Mesothelial cell of epicardium (in vitro differentiated cells): ENCODE measurements at regions not wholly inside any gene's neighbourhood (a gene's known extent, or its start where the extent isn't known, plus 50 kb on each side); places are given as distances from the start of the nearest gene placed in this dataset.

Source experiments
- DNase-seq, 2 experiments: peaks; one replicate each; pipeline ENCODE4 v3.0.0; 2021; ENCODE audit warnings: low spot score in 2 of 2; ENCODE audit not compliant: unreplicated experiment in 2 of 2
- H3K27ac Mint-ChIP-seq: 2 replicates; pipeline ENCODE4 v1.8.0; 2021; ENCODE audit warnings: mixed read lengths
- H3K27me3 Mint-ChIP-seq: 2 replicates; pipeline ENCODE4 v1.8.0; 2021; ENCODE audit warnings: low read depth, mixed read lengths
- H3K36me3 Mint-ChIP-seq: 2 replicates; pipeline ENCODE4 v1.8.0; 2021; ENCODE audit warnings: mixed read lengths
- H3K4me1 Mint-ChIP-seq: 2 replicates; pipeline ENCODE4 v1.8.0; 2021; ENCODE audit warnings: mixed read lengths
- H3K4me3 Mint-ChIP-seq: 2 replicates; pipeline ENCODE4 v1.8.0; 2021; ENCODE audit warnings: mild to moderate bottlenecking, moderate library complexity, mixed read lengths
- H3K9me3 Mint-ChIP-seq: 2 replicates; pipeline ENCODE4 v1.8.0; 2021; ENCODE audit warnings: mixed read lengths
- TF ChIP-seq, protein P1 (sequence below): fragments of 200-600 bp; sonication (generic); IDR thresholded peaks from one replicate; pipeline ENCODE4 v1.5.0; 2021; ENCODE audit warnings: antibody characterized with exemption; ENCODE audit not compliant: unreplicated experiment

DNA sequence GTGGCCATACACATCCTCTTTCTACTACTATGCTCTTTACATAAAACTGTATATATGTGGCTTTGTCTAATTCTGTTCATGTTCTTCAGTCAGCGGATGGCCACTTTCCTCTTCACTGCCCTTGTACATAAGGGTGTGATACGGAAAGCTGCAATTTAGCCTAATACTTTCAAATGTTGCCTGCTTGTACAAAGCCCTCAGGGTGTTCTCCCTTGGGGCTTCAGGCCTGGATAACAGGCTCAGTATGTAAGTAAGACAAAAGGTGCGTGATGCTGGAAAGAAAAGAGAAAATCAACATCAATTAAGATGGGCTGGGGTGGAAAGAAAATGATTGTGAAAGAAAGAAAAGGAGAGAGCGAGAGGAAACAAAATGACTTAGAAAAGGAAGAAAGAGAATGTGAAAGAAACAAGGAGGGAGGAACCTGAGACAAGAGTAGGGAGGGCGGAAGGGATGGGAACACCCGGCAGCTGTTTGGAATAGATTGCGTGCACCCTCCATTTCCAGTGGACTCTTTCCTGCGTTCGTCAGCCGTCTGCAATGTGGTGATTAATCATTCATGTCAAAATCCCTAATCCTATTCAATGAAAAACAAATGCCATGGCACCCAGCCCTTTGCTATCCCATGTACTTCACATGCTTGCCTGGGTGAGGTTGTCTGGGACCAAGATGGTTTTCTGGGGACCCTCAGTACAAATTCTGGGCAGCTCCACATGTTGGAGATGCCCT is 553.6 kb downstream of the NUF2 start:
- TF ChIP-seq, protein P1, sequence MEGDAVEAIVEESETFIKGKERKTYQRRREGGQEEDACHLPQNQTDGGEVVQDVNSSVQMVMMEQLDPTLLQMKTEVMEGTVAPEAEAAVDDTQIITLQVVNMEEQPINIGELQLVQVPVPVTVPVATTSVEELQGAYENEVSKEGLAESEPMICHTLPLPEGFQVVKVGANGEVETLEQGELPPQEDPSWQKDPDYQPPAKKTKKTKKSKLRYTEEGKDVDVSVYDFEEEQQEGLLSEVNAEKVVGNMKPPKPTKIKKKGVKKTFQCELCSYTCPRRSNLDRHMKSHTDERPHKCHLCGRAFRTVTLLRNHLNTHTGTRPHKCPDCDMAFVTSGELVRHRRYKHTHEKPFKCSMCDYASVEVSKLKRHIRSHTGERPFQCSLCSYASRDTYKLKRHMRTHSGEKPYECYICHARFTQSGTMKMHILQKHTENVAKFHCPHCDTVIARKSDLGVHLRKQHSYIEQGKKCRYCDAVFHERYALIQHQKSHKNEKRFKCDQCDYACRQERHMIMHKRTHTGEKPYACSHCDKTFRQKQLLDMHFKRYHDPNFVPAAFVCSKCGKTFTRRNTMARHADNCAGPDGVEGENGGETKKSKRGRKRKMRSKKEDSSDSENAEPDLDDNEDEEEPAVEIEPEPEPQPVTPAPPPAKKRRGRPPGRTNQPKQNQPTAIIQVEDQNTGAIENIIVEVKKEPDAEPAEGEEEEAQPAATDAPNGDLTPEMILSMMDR = no peak
- DNase-seq = peak in 1 of 2 experiments; percentile 38

DNA sequence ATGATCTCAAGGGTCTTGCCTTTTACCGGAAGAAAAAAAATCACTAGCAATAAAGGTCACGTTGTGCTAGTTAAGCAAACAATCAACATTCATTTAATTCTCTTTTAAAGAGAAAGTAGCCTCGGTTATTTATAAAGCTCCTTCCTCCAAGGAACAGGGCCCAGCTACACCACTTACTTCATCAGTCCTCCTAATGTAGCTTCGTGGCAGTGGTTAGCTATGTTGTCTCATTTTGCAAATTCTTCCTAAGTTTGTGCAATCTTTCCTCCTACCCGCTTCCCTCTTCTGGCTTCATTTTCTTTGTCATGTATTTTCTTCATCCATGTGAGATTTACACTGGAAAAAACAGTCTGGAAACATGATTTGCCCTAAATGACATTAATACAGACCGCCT is 554.2 kb downstream of the NUF2 start:
- H3K27ac Mint-ChIP-seq = peak overlapping the region; percentile 77
- H3K36me3 Mint-ChIP-seq = no peaks in the 10 kb centered on the region
- H3K4me1 Mint-ChIP-seq = peaks cover 37% of the 10 kb centered on the region
- H3K27me3 Mint-ChIP-seq = no peaks in the 10 kb centered on the region
- no peaks in the 10 kb centered on the region for H3K9me3 Mint-ChIP-seq
- TF ChIP-seq, protein P1 = no peak
- no peak overlapping the region for H3K4me3 Mint-ChIP-seq
- no peak for DNase-seq

More for the DNA sequence above, 553.6 kb downstream of the NUF2 start:
- no peaks in the 10 kb centered on the region for H3K27me3 Mint-ChIP-seq
- H3K4me3 Mint-ChIP-seq = peak overlapping the region; percentile 1
- no peaks in the 10 kb centered on the region for H3K36me3 Mint-ChIP-seq
- peaks cover 43% of the 10 kb centered on the region for H3K4me1 Mint-ChIP-seq
- H3K27ac Mint-ChIP-seq = peak overlapping the region; percentile 77
- H3K9me3 Mint-ChIP-seq = peaks cover under 1% of the 10 kb centered on the region

DNA sequence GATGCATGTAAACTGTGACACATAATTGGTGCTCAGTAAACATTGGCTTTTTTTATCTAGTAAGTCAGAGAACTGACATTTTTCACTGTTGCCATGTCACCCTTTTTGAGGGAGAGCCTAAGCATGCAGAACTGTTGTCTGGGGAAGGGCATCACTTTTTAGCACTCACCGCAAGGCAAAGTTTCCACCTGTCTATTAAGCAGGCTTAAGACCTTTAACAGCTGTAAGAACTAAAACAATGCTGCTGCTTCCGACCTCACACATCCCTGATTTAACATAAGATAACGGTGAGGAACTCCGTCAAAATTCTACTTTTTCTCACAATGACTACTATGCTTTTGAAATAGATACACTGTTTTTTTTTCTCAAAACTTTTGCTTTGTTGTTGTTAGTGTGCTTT is 554.8 kb downstream of the NUF2 start:
- Mint-ChIP-seq H3K36me3 (no peaks in the 10 kb centered on the region), H3K9me3 (no peaks in the 10 kb centered on the region), H3K4me3 (no peak overlapping the region), H3K27me3 (no peaks in the 10 kb centered on the region), H3K27ac (no peak overlapping the region), H3K4me1 (peaks cover 34% of the 10 kb centered on the region)
- DNase-seq = no peak
- TF ChIP-seq, protein P1 = no peak

DNA sequence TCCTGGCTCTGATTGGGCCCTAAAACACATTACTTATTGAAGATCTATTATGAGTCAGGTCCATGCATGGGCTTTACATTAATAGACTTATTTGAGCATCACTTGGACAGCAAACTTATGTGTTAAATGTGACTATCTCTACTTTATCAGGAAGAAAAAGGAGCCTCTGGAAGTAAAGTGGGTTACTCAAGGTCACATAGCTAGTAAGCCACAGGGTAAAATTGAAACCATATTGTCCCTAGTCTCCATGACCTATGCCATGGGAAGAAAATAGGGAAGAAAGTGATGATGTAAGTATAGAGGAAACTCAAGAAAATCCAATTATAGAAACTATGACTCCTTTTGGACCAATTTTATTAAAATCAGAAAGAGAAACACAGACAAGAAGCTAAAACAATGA is 555.3 kb downstream of the NUF2 start:
- Mint-ChIP-seq H3K27ac (no peak overlapping the region), H3K9me3 (no peaks in the 10 kb centered on the region), H3K4me3 (no peak overlapping the region), H3K27me3 (no peaks in the 10 kb centered on the region), H3K36me3 (no peaks in the 10 kb centered on the region), H3K4me1 (peaks cover 31% of the 10 kb centered on the region)
- DNase-seq = no peak
- TF ChIP-seq, protein P1 = no peak

DNA sequence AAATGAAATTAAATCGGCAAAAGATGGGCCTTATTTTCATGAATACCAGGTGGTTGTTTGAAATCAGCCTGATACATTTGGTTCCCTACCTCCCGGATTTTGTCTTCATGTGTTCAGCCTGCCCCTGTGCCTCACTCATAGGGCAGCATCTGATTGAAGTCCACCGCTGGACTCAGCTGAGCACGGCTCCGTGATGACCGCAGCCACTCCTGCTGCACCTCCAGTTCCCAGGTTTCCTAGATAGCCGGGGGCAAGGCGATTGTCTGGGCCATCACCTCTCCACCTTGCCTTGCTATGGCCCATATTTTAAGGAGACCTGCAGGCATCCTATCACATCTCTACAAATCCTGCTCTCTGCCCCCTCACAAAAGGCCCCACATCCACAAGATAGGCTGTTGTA is 563.8 kb downstream of the NUF2 start:
- no peak for DNase-seq
- H3K27ac Mint-ChIP-seq = no peak overlapping the region
- TF ChIP-seq, protein P1 = no peak
- no peaks in the 10 kb centered on the region for H3K36me3 Mint-ChIP-seq
- peaks cover 2% of the 10 kb centered on the region for H3K4me1 Mint-ChIP-seq
- no peak overlapping the region for H3K4me3 Mint-ChIP-seq
- peaks cover 3% of the 10 kb centered on the region for H3K9me3 Mint-ChIP-seq
- H3K27me3 Mint-ChIP-seq = no peaks in the 10 kb centered on the region
